HepG2 (cell line): ENCODE measurements at regions not wholly inside any gene's neighbourhood (a gene's known extent, or its start where the extent isn't known, plus 50 kb on each side); places are given as distances from the start of the nearest gene placed in this dataset.
"Not testable (repeated sequence)": the region's sequence is repeated elsewhere in the genome, so short reads cannot be mapped to it uniquely, and the experiment has no call there.

Experiments used
- ATAC-seq: fragments of 200-7000 bp; cut with Tn5 transposase; 3 replicates; pipeline ENCODE4 v1.9.1; 2020; ENCODE audit warnings: mild to moderate bottlenecking, moderate library complexity
- BruUV-seq: library from RNA; stranded (reverse); fragments of 400-500 nt; replicated peaks from 2 replicates; lab custom pipeline; 2021; lab: Mats Ljungman, UMichigan
- CTCF ChIA-PET: fragments of 300-600 bp; formaldehyde crosslinking; extraction: SDS; loops from one replicate; lab custom pipeline; 2021; ENCODE audit warnings: low total read pairs, inconsistent platforms, low intra/inter-chr PET ratio; lab: Yijun Ruan, JAX
- POLR2A ChIA-PET: fragments of 350-600 bp; sonication (Branson Sonifier 250); formaldehyde crosslinking; loops from one replicate; lab custom pipeline; 2020; ENCODE audit warnings: antibody characterized with exemption, inconsistent platforms; lab: Yijun Ruan, JAX
- DNase-seq: peaks from one replicate; pipeline ENCODE4 v3.0.0-alpha.2; 2015; ENCODE audit warnings: low spot score
- FAIRE-seq: peaks from 3 replicates; lab custom pipeline; 2011; peaks lifted over from hg19 to GRCh38; lab: Jason Lieb, UNC
- H2AFZ ChIP-seq: one replicate; pipeline ENCODE4 v1.6.1; 2011; ENCODE audit warnings: low read length, inconsistent platforms
- H3K27ac ChIP-seq: fragments of 300-600 bp; 3 replicates; pipeline ENCODE4 v1.8.0; 2011; ENCODE audit warnings: mixed run types, mild to moderate bottlenecking, mixed read lengths, low read length, inconsistent platforms; ENCODE audit not compliant: insufficient read depth; ENCODE audit errors: extremely low read length
- H3K27me3 ChIP-seq, 2 experiments: fragments of 200-600 bp in 1 of 2; 2 replicates in 1 of 2; 3 replicates in 1 of 2; pipeline versions ENCODE4 v1.6.0 to v1.8.0; 2011; ENCODE audit warnings: low read length in 2 of 2, mild to moderate bottlenecking in 2 of 2, moderate library complexity in 2 of 2, inconsistent platforms in 1 of 2; ENCODE audit not compliant: insufficient read depth in 2 of 2, control insufficient read depth in 1 of 2
- H3K36me3 ChIP-seq, 2 experiments: fragments of 200-600 bp in 1 of 2; replicated peaks in 1 of 2; 2 replicates in 1 of 2; 3 replicates in 1 of 2; pipeline versions ENCODE4 v1.5.1 to v1.8.0; 2011; ENCODE audit warnings: low read length in 2 of 2, inconsistent platforms in 1 of 2; ENCODE audit not compliant: insufficient read depth in 2 of 2, control insufficient read depth in 1 of 2
- H3K4me1 ChIP-seq: 2 replicates; pipeline ENCODE4 v1.5.1; 2012; ENCODE audit warnings: low read length, inconsistent platforms; ENCODE audit not compliant: insufficient read depth
- H3K4me2 ChIP-seq: 2 replicates; pipeline ENCODE4 v1.6.0; 2011; ENCODE audit warnings: low read depth, low read length, inconsistent platforms
- H3K4me3 ChIP-seq, 3 experiments: fragments of 200-600 bp in 1 of 3; sonication (generic), shearing (Covaris generic) in 1 of 3; replicated peaks in 1 of 3; 2 replicates each; pipeline ENCODE4 v1.5.1; 2011 to 2016; ENCODE audit warnings: low read length in 3 of 3, inconsistent platforms in 2 of 3, low read depth in 2 of 3, mild to moderate bottlenecking in 2 of 3, control low read depth in 1 of 3, mixed read lengths in 1 of 3; ENCODE audit not compliant: insufficient read depth in 1 of 3
- H3K79me2 ChIP-seq: one replicate; pipeline ENCODE4 v1.6.1; 2011; ENCODE audit warnings: low read length, inconsistent platforms; ENCODE audit not compliant: insufficient read depth
- H3K9ac ChIP-seq: 2 replicates; pipeline ENCODE4 v1.6.0; 2011; ENCODE audit warnings: mild to moderate bottlenecking, low read depth, low read length, inconsistent platforms; ENCODE audit not compliant: insufficient read depth
- H3K9me3 ChIP-seq: 2 replicates; pipeline ENCODE4 v1.5.1; 2012; ENCODE audit warnings: mild to moderate bottlenecking, low read length
- H4K20me1 ChIP-seq: 2 replicates; pipeline ENCODE4 v1.6.0; 2011; ENCODE audit warnings: inconsistent platforms, mild to moderate bottlenecking, low read length, moderate library complexity; ENCODE audit not compliant: insufficient read depth
- FOXJ3 ChIP-seq: sonication (generic); formaldehyde crosslinking; IDR thresholded peaks from 2 replicates; pipeline ENCODE4 v1.4.0; 2020; ENCODE audit warnings: missing genetic modification reagents, mild to moderate bottlenecking, borderline replicate concordance
- HOXA9 ChIP-seq: sonication (generic); formaldehyde crosslinking; IDR thresholded peaks from 2 replicates; pipeline ENCODE4 v1.8.1; 2022; ENCODE audit warnings: missing genetic modification reagents, mild to moderate bottlenecking, moderate library complexity, borderline replicate concordance
- NR2F2 ChIP-seq: IDR thresholded peaks from 2 replicates; pipeline ENCODE4 v1.6.1; 2012; ENCODE audit warnings: low read depth, inconsistent platforms, borderline replicate concordance
- PAX8 ChIP-seq: sonication (generic); formaldehyde crosslinking; IDR thresholded peaks from 2 replicates; pipeline ENCODE4 v1.8.0; 2022; ENCODE audit warnings: mild to moderate bottlenecking, missing genetic modification reagents, borderline replicate concordance
- TEF ChIP-seq: sonication (generic); formaldehyde crosslinking; IDR thresholded peaks from 2 replicates; pipeline ENCODE4 v1.5.0; 2020; ENCODE audit warnings: missing genetic modification reagents
- ZBTB39 ChIP-seq: sonication (generic); formaldehyde crosslinking; IDR thresholded peaks from 2 replicates; pipeline ENCODE4 v1.5.0; 2020; ENCODE audit warnings: missing genetic modification reagents
- ZNF543 ChIP-seq: sonication (generic); formaldehyde crosslinking; IDR thresholded peaks from 2 replicates; pipeline ENCODE4 v1.4.0; 2020; ENCODE audit warnings: mild to moderate bottlenecking, missing genetic modification reagents
- WGBS: methylation state at CpG from one replicate; pipeline ENCODE4 v1.1.6; 2017; ENCODE audit warnings: low lambda C conversion rate; 5-methylcytosine and 5-hydroxymethylcytosine counted together
- in situ Hi-C: cut with HindIII; loops from 2 replicates; pipeline ENCODE4 v1.10.0; 2017; ENCODE audit warnings: low pct_unique_long_range_greater_than_20kb; ENCODE audit not compliant: extremely low pct_ligation_motif_present
- intact Hi-C: fragments of 100-400 bp; cut with micrococcal nuclease; formaldehyde crosslinking; loops from one replicate; pipeline ENCODE4 v1.10.0; 2022; ENCODE audit not compliant: unreplicated experiment
- TF ChIP-seq, protein P1 (sequence below), 2 experiments: sonication (generic) in 1 of 2; formaldehyde crosslinking in 1 of 2; IDR thresholded peaks; 2 replicates each; pipeline versions ENCODE4 v1.5.1 to v1.6.1; 2011 to 2020; ENCODE audit warnings: borderline replicate concordance in 1 of 2, low read depth in 1 of 2, low read length in 1 of 2, mild to moderate bottlenecking in 1 of 2, missing genetic modification reagents in 1 of 2, moderate library complexity in 1 of 2
- TF ChIP-seq, protein P2 (sequence below): sonication (generic); formaldehyde crosslinking; IDR thresholded peaks from 2 replicates; pipeline ENCODE4 v1.8.0; 2022; ENCODE audit warnings: missing genetic modification reagents, mild to moderate bottlenecking, borderline replicate concordance
- TF ChIP-seq, protein P3 (sequence below): sonication (generic); formaldehyde crosslinking; IDR thresholded peaks from 2 replicates; pipeline ENCODE4 v1.8.1; 2023; ENCODE audit warnings: mild to moderate bottlenecking, inconsistent platforms, moderate library complexity, missing genetic modification reagents, borderline replicate concordance

GRCh38 chr19:29138206-29138605, 74.7 kb downstream of the UQCRFS1 start:
- ATAC-seq, BruUV-seq, H3K4me2 ChIP-seq, CTCF ChIA-PET, H2AFZ ChIP-seq, H4K20me1 ChIP-seq, H3K27ac ChIP-seq, POLR2A ChIA-PET, H3K36me3 ChIP-seq, H3K4me3 ChIP-seq, H3K27me3 ChIP-seq, H3K79me2 ChIP-seq, intact Hi-C loops, DNase-seq, H3K9ac ChIP-seq, in situ Hi-C loops, FAIRE-seq, H3K4me1 ChIP-seq: not testable (repeated sequence)
- 35% methylated on average over 3 of the region's 3 CpGs for WGBS
- H3K9me3 ChIP-seq = peaks cover 47% of the 10 kb centered on the region

GRCh38 chr19:29131456-29131855, 81.5 kb downstream of the UQCRFS1 start:
- Histone ChIP-seq H2AFZ (no peak overlapping the region), H3K4me1 (no peaks in the 10 kb centered on the region), H3K9me3 (peaks cover 63% of the 10 kb centered on the region), H3K9ac (no peak overlapping the region), H3K79me2 (no peaks in the 10 kb centered on the region), H3K4me3 (no peak overlapping the region), H3K27ac (no peak overlapping the region), H3K36me3 (no peaks in the 10 kb centered on the region), H3K27me3 (no peaks in the 10 kb centered on the region; a peak in 1 of 5 replicates), H3K4me2 (no peak overlapping the region), H4K20me1 (no peaks in the 10 kb centered on the region)
- 0% methylated on average over 2 of the region's 2 CpGs for WGBS
- intact Hi-C loops (no loop called here), in situ Hi-C loops (no loop called here)
- ChIA-PET POLR2A (no interaction called here), CTCF (no interaction called here)
- no peak for ATAC-seq
- BruUV-seq = no TSS peak
- no peak for DNase-seq
- FAIRE-seq = no peak
- TF ChIP-seq, protein P1, sequence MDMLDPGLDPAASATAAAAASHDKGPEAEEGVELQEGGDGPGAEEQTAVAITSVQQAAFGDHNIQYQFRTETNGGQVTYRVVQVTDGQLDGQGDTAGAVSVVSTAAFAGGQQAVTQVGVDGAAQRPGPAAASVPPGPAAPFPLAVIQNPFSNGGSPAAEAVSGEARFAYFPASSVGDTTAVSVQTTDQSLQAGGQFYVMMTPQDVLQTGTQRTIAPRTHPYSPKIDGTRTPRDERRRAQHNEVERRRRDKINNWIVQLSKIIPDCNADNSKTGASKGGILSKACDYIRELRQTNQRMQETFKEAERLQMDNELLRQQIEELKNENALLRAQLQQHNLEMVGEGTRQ (IDR thresholded peaks at IDR 0.05; ENCODE audit: low read depth, low read length) = no peak
- TF ChIP-seq, protein P1 (CRISPR knock-in tag; IDR thresholded peaks at IDR 0.05; ENCODE audit: borderline replicate concordance) = no peak
- no peak for TF ChIP-seq ZNF543
- no peak for TF ChIP-seq FOXJ3
- TF ChIP-seq, protein P2, sequence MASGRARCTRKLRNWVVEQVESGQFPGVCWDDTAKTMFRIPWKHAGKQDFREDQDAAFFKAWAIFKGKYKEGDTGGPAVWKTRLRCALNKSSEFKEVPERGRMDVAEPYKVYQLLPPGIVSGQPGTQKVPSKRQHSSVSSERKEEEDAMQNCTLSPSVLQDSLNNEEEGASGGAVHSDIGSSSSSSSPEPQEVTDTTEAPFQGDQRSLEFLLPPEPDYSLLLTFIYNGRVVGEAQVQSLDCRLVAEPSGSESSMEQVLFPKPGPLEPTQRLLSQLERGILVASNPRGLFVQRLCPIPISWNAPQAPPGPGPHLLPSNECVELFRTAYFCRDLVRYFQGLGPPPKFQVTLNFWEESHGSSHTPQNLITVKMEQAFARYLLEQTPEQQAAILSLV = no peak
- TF ChIP-seq ZBTB39 (CRISPR knock-in tag) = no peak
- TF ChIP-seq, protein P3, sequence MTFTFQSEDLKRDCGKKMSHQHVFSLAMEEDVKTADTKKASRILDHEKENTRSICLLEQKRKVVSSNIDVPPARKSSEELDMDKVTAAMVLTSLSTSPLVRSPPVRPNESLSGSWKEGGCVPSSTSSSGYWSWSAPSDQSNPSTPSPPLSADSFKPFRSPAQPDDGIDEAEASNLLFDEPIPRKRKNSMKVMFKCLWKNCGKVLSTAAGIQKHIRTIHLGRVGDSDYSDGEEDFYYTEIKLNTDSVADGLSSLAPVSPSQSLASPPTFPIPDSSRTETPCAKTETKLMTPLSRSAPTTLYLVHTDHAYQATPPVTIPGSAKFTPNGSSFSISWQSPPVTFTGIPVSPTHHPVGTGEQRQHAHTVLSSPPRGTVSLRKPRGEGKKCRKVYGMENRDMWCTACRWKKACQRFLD (CRISPR knock-in tag) = no peak
- TF ChIP-seq PAX8 = no peak
- no peak for TF ChIP-seq HOXA9 (CRISPR knock-in tag)
- no peak for TF ChIP-seq TEF
- TF ChIP-seq NR2F2 = no peak
